K562 (cell line): ENCODE measurements at regions not wholly inside any gene's neighbourhood (a gene's known extent, or its start where the extent isn't known, plus 50 kb on each side); places are given as distances from the start of the nearest gene placed in this dataset.

Experiments
- GABPB2 ChIP-seq: fragments of 250-450 bp; sonication (Bioruptor Pico); conservative IDR thresholded peaks from 2 replicates; pipeline ENCODE4 v1.5.1; 2021; ENCODE audit warnings: mild to moderate bottlenecking
- GATAD2B ChIP-seq: fragments of 450-650 bp; IDR thresholded peaks from 2 replicates; pipeline ENCODE4 v1.6.1; 2017; ENCODE audit warnings: mild to moderate bottlenecking, borderline replicate concordance
- MCM7 ChIP-seq, 2 experiments: fragments of 450-650 bp; IDR thresholded peaks; 2 replicates each; pipeline ENCODE4 v1.6.1; 2016 to 2018
- RBM34 ChIP-seq: fragments of 200-400 bp; formaldehyde crosslinking; IDR thresholded peaks from 2 replicates; pipeline ENCODE4 v1.6.1; 2018; ENCODE audit warnings: low read length, borderline replicate concordance; ENCODE audit not compliant: insufficient read depth
- SRF ChIP-seq, 2 experiments: fragments of 250-450, 450-650 bp in 1 of 2; sonication (Bioruptor Pico) in 1 of 2; sonication (generic) in 1 of 2; formaldehyde crosslinking; IDR thresholded peaks; 2 replicates each; pipeline versions ENCODE4 v1.5.0 to v1.5.1; 2020 to 2022; ENCODE audit warnings: mild to moderate bottlenecking in 1 of 2, missing genetic modification reagents in 1 of 2
- TF ChIP-seq, protein P1 (sequence below), 2 experiments: fragments of 450-650 bp in 1 of 2; sonication (generic) in 1 of 2; formaldehyde crosslinking in 1 of 2; IDR thresholded peaks; 2 replicates each; pipeline versions ENCODE4 v1.7.1 to v1.9.0; 2016 to 2022; ENCODE audit warnings: inconsistent platforms in 1 of 2, mild to moderate bottlenecking in 1 of 2, missing genetic modification reagents in 1 of 2
- TF ChIP-seq, protein P2 (sequence below): fragments of 250-450 bp; sonication (Bioruptor Pico); IDR thresholded peaks from 2 replicates; pipeline ENCODE4 v1.4.0; 2020; ENCODE audit warnings: mild to moderate bottlenecking
- TF ChIP-seq, protein P3 (sequence below): sonication (generic); formaldehyde crosslinking; IDR thresholded peaks from 2 replicates; pipeline ENCODE4 v1.8.0; 2022; ENCODE audit warnings: missing genetic modification reagents, mild to moderate bottlenecking, borderline replicate concordance

DNA sequence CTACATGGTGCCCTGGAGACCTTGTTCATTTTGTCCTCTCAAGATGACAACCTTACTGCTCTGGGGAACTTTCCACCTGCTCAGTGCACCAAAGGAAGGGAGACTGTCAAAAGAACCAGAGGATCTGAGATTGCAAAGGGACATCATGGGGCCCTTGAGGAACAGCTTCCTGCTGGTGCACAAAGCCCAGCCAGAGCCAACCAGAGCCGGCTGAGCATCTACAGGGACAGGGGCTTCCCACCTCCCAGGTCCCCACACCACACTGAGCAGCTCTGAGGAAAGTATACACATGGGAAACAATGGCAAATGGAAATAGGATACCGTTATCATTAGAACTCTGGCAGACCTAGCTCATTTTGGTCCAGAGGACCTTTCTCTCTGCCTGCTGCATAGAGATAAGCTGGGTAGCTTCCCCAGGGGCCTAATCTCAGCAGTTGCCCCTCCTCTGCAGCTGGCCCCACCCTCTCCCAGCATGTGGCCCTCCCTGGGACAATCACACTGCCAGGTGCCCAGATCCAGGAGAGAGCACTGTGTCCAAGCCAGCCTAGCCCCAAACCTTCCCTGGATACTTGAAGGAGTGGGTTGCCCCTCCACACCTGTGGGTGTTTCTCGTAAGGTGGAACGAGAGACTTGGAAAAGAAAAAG is 123.4 kb upstream of the PRR20G start (continued):
- TF ChIP-seq, protein P1, sequence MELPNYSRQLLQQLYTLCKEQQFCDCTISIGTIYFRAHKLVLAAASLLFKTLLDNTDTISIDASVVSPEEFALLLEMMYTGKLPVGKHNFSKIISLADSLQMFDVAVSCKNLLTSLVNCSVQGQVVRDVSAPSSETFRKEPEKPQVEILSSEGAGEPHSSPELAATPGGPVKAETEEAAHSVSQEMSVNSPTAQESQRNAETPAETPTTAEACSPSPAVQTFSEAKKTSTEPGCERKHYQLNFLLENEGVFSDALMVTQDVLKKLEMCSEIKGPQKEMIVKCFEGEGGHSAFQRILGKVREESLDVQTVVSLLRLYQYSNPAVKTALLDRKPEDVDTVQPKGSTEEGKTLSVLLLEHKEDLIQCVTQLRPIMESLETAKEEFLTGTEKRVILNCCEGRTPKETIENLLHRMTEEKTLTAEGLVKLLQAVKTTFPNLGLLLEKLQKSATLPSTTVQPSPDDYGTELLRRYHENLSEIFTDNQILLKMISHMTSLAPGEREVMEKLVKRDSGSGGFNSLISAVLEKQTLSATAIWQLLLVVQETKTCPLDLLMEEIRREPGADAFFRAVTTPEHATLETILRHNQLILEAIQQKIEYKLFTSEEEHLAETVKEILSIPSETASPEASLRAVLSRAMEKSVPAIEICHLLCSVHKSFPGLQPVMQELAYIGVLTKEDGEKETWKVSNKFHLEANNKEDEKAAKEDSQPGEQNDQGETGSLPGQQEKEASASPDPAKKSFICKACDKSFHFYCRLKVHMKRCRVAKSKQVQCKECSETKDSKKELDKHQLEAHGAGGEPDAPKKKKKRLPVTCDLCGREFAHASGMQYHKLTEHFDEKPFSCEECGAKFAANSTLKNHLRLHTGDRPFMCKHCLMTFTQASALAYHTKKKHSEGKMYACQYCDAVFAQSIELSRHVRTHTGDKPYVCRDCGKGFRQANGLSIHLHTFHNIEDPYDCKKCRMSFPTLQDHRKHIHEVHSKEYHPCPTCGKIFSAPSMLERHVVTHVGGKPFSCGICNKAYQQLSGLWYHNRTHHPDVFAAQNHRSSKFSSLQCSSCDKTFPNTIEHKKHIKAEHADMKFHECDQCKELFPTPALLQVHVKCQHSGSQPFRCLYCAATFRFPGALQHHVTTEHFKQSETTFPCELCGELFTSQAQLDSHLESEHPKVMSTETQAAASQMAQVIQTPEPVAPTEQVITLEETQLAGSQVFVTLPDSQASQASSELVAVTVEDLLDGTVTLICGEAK (IDR thresholded peaks at IDR 0.05): no peak
- TF ChIP-seq, protein P1 (CRISPR knock-in tag; IDR thresholded peaks at IDR 0.05): no peak
- TF ChIP-seq, protein P2, sequence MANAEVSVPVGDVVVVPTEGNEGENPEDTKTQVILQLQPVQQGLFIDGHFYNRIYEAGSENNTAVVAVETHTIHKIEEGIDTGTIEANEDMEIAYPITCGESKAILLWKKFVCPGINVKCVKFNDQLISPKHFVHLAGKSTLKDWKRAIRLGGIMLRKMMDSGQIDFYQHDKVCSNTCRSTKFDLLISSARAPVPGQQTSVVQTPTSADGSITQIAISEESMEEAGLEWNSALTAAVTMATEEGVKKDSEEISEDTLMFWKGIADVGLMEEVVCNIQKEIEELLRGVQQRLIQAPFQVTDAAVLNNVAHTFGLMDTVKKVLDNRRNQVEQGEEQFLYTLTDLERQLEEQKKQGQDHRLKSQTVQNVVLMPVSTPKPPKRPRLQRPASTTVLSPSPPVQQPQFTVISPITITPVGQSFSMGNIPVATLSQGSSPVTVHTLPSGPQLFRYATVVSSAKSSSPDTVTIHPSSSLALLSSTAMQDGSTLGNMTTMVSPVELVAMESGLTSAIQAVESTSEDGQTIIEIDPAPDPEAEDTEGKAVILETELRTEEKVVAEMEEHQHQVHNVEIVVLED (CRISPR knock-in tag): no peak
- TF ChIP-seq, protein P3, sequence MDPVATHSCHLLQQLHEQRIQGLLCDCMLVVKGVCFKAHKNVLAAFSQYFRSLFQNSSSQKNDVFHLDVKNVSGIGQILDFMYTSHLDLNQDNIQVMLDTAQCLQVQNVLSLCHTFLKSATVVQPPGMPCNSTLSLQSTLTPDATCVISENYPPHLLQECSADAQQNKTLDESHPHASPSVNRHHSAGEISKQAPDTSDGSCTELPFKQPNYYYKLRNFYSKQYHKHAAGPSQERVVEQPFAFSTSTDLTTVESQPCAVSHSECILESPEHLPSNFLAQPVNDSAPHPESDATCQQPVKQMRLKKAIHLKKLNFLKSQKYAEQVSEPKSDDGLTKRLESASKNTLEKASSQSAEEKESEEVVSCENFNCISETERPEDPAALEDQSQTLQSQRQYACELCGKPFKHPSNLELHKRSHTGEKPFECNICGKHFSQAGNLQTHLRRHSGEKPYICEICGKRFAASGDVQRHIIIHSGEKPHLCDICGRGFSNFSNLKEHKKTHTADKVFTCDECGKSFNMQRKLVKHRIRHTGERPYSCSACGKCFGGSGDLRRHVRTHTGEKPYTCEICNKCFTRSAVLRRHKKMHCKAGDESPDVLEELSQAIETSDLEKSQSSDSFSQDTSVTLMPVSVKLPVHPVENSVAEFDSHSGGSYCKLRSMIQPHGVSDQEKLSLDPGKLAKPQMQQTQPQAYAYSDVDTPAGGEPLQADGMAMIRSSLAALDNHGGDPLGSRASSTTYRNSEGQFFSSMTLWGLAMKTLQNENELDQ (CRISPR knock-in tag): no peak
- TF ChIP-seq GABPB2 (no peak), GATAD2B (no peak), RBM34 (no peak), MCM7 (IDR thresholded peaks at IDR 0.05) (no peak), SRF (CRISPR knock-in tag; IDR thresholded peaks at IDR 0.05) (no peak; a peak in 1 of 4 replicates)
